ENCODE measurements at regions not wholly inside any gene's neighbourhood (a gene's known extent, or its start where the extent isn't known, plus 50 kb on each side); places are given as distances from the start of the nearest gene placed in this dataset.

DNA sequence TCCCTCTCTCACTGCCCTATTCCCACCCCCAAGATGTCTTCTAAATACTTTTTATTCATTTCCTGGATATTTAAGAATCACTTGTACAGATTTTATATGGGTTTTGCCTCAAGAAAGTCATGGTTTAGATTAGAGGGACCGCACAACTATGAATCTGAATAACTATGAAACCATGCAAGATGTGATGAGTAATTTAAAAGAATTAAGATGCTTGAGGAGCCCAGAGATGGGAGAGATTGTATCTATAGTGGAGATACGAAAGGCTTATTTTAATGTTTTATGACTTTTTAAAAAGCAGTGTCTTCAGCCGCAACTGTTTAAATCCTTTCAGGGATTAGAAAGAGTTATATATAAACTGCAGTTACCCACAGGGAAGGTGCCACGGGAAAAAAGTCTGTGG is 324.1 kb downstream of the LPIN1 start:
- ATAC-seq: no peak
- TF ChIP-seq, protein P1, sequence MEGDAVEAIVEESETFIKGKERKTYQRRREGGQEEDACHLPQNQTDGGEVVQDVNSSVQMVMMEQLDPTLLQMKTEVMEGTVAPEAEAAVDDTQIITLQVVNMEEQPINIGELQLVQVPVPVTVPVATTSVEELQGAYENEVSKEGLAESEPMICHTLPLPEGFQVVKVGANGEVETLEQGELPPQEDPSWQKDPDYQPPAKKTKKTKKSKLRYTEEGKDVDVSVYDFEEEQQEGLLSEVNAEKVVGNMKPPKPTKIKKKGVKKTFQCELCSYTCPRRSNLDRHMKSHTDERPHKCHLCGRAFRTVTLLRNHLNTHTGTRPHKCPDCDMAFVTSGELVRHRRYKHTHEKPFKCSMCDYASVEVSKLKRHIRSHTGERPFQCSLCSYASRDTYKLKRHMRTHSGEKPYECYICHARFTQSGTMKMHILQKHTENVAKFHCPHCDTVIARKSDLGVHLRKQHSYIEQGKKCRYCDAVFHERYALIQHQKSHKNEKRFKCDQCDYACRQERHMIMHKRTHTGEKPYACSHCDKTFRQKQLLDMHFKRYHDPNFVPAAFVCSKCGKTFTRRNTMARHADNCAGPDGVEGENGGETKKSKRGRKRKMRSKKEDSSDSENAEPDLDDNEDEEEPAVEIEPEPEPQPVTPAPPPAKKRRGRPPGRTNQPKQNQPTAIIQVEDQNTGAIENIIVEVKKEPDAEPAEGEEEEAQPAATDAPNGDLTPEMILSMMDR (IDR thresholded peaks at IDR 0.05): no peak
- intact Hi-C loops (cut with DNase I): no loop called here

DNA sequence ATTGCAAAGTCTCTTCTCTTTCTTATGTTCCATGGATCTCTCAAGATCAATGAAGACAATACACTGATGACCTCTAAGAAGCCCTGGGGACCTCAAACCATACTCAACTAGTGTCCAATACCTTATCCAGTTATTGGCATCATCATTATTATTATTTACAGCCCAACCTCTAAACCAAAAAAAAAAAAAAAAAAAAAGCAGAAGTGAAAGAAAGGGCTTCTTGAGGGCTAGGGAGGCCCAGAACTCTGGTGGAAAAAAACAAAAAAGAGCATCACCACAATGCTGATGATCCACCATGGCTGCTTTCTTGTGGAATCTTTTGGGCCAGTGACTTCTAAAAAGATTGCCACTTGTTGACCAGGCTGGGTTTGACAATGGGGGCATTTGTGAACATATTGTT is 324.9 kb downstream of the LPIN1 start:
- no peak for ATAC-seq
- Histone ChIP-seq H3K4me1 (no peaks in the 10 kb centered on the region), H3K4me3 (no peak overlapping the region), H3K36me3 (no peaks in the 10 kb centered on the region), H3K27ac (no peak overlapping the region), H3K27me3 (no peaks in the 10 kb centered on the region), H3K9me3 (no peaks in the 10 kb centered on the region)
- intact Hi-C loops (cut with DNase I): no loop called here
- TF ChIP-seq, protein P1 (IDR thresholded peaks at IDR 0.05): no peak
- no peak for DNase-seq

More for the DNA sequence above, 324.1 kb downstream of the LPIN1 start:
- Histone ChIP-seq H3K36me3 (no peaks in the 10 kb centered on the region), H3K4me1 (no peaks in the 10 kb centered on the region), H3K4me3 (no peak overlapping the region), H3K27ac (no peak overlapping the region), H3K27me3 (no peaks in the 10 kb centered on the region), H3K9me3 (no peaks in the 10 kb centered on the region)
- DNase-seq: no peak

DNA sequence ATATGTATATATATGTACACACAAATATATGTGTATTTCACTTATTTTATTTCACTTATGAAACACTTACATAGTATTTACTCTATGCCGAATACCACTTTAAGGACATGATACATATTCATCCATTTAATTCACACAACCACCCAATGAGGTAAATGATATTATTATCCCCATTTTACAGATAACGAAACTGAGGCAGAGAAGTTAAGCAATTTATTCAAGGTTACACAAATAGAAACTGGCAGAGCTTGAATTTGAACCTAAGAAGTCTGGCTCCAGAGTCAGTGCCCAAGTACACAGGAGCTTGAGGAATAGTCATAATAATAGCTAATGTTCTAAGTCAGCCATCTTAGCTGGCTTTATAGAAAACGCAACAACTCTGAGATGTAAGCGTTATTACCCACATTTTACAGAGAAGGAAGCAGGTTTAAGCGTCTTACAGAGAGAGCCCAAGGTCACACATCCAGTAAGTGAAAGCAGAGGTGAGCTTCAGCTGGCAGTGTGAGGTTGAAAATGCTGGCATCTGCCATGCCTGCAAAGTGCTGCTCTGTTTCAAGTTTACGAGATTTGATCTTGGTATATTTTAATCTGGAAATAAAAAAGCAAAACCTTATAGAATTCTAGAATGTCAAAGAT is 326.9 kb downstream of the LPIN1 start:
- H3K27me3 ChIP-seq: no peaks in the 10 kb centered on the region
- TF ChIP-seq, protein P1 (IDR thresholded peaks at IDR 0.05): no peak
- DNase-seq (no peak), ATAC-seq (no peak)
- H3K9me3 ChIP-seq: no peaks in the 10 kb centered on the region
- no peaks in the 10 kb centered on the region for H3K36me3 ChIP-seq
- intact Hi-C loops (cut with DNase I): no loop called here
- H3K4me3 ChIP-seq: no peak overlapping the region
- H3K27ac ChIP-seq: no peak overlapping the region
- no peaks in the 10 kb centered on the region for H3K4me1 ChIP-seq

DNA sequence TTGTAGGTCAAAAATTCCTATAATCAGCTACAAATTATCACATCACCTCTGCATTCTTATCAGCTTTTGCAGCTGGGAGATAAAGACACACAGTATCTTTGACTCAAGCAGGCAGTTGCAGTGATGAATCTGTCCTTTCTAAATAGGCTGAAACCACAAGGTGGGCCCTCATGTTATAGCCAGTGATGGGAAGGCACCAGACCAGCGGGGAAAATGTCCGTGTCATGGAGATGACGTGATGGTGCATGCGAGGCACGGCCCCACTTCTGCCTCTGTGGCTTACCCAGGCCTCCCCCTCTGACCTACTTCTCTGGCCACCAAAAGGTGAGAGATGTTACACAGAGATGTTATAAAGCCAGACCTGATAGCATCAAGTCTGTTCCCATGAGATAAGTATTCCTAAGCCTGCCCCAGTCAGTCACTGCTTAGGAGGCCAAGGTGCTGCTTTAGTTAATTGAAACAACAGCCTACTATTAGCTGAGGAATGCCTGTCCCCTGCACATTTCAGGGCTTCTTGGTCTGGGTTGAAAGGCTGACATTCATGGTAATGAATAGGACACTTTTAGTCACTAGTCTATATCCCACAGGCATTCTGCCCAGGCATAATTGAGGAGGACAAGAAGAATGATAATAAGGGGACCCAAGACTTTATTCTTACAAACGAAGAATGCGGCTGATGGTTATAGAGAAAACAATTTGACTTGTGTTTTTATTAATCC is 327.9 kb downstream of the LPIN1 start:
- Histone ChIP-seq H3K9me3 (no peaks in the 10 kb centered on the region), H3K27ac (no peak overlapping the region), H3K4me1 (no peaks in the 10 kb centered on the region), H3K36me3 (no peaks in the 10 kb centered on the region), H3K4me3 (no peak overlapping the region), H3K27me3 (no peaks in the 10 kb centered on the region)
- TF ChIP-seq, protein P1 (IDR thresholded peaks at IDR 0.05): no peak
- intact Hi-C loops (cut with DNase I): no loop called here
- ATAC-seq: no peak
- DNase-seq: no peak

DNA sequence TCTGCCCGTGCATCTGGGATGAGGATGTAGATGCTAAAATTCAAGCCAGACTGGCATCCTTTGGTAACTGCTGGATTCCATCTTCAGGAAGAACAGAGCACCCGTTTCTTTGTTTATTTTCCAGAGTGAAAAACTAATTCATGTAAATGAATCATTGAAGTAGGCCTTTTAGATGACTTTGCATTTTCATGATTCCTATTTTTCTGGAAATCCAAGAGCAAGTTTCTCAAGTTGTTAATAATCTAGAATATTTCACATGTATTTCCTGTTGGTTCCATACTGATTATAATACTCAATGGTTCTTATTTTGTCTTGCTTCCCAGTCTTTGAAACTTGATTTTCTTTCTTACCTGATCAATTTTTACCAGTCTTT is 328.4 kb downstream of the LPIN1 start:
- Histone ChIP-seq H3K9me3 (no peaks in the 10 kb centered on the region), H3K36me3 (no peaks in the 10 kb centered on the region), H3K27me3 (no peaks in the 10 kb centered on the region), H3K27ac (no peak overlapping the region), H3K4me1 (no peaks in the 10 kb centered on the region), H3K4me3 (no peak overlapping the region)
- intact Hi-C loops (cut with DNase I): no loop called here
- TF ChIP-seq, protein P1 (IDR thresholded peaks at IDR 0.05): no peak
- ATAC-seq (no peak), DNase-seq (no peak)

Measured in left lung (tissue), 4 donors.